H1 (cell line): ENCODE measurements at regions not wholly inside any gene's neighbourhood (a gene's known extent, or its start where the extent isn't known, plus 50 kb on each side); places are given as distances from the start of the nearest gene placed in this dataset.

Source experiments
- JUND ChIP-seq: IDR thresholded peaks from 2 replicates; pipeline ENCODE4 v1.6.1; 2011; ENCODE audit warnings: mild to moderate bottlenecking, improper control_type of control experiment, low read length
- KDM5A ChIP-seq: fragments of 200-600 bp; IDR thresholded peaks from 2 replicates; pipeline ENCODE4 v1.7.1; 2012; ENCODE audit warnings: mild to moderate bottlenecking, low read length, inconsistent platforms, mixed read lengths
- MAFK ChIP-seq: IDR thresholded peaks from 2 replicates; pipeline ENCODE4 v1.6.1; 2012; ENCODE audit warnings: low read depth, mild to moderate bottlenecking, improper control_type of control experiment, low read length
- NANOG ChIP-seq: IDR thresholded peaks from 2 replicates; pipeline ENCODE4 v1.6.1; 2011; ENCODE audit warnings: low read length, low read depth, mild to moderate bottlenecking, inconsistent platforms; ENCODE audit not compliant: insufficient read depth, poor library complexity, severe bottlenecking
- PHF8 ChIP-seq: fragments of 200-600 bp; sonication (generic); conservative IDR thresholded peaks from 2 replicates; pipeline ENCODE4 v1.7.1; 2012; ENCODE audit warnings: low read depth, mild to moderate bottlenecking, inconsistent platforms, low read length, moderate library complexity
- RBBP5 ChIP-seq: IDR thresholded peaks from 2 replicates; pipeline ENCODE4 v1.7.1; 2012; ENCODE audit warnings: low read depth, mild to moderate bottlenecking, inconsistent platforms, low read length, moderate library complexity, borderline replicate concordance
- SP2 ChIP-seq: IDR thresholded peaks from 2 replicates; pipeline ENCODE4 v1.6.1; 2012; ENCODE audit warnings: mild to moderate bottlenecking, low read length, inconsistent platforms
- TAF7 ChIP-seq: optimal IDR thresholded peaks from 2 replicates; pipeline ENCODE3; 2011; ENCODE audit warnings: low read depth, mild to moderate bottlenecking, inconsistent platforms, low read length, moderate library complexity, borderline replicate concordance
- TBP ChIP-seq: IDR thresholded peaks from 2 replicates; pipeline ENCODE4 v1.6.1; 2011; ENCODE audit warnings: low read depth, low read length, improper control_type of control experiment
- TEAD4 ChIP-seq: IDR thresholded peaks from 2 replicates; pipeline ENCODE4 v1.6.1; 2012; ENCODE audit warnings: low read depth, low read length, inconsistent platforms, mixed read lengths
- ZNF274 ChIP-seq: IDR thresholded peaks from 2 replicates; pipeline ENCODE4 v1.7.0; 2012; ENCODE audit warnings: low read length, borderline replicate concordance; ENCODE audit errors: extremely low read depth
- TF ChIP-seq, protein P1 (sequence below): fragments of 300-600 bp; sonication (generic); IDR thresholded peaks from 2 replicates; pipeline ENCODE4 v1.7.1; 2012; ENCODE audit warnings: low read length, moderate library complexity, mild to moderate bottlenecking, inconsistent platforms; ENCODE audit not compliant: insufficient replicate concordance

DNA sequence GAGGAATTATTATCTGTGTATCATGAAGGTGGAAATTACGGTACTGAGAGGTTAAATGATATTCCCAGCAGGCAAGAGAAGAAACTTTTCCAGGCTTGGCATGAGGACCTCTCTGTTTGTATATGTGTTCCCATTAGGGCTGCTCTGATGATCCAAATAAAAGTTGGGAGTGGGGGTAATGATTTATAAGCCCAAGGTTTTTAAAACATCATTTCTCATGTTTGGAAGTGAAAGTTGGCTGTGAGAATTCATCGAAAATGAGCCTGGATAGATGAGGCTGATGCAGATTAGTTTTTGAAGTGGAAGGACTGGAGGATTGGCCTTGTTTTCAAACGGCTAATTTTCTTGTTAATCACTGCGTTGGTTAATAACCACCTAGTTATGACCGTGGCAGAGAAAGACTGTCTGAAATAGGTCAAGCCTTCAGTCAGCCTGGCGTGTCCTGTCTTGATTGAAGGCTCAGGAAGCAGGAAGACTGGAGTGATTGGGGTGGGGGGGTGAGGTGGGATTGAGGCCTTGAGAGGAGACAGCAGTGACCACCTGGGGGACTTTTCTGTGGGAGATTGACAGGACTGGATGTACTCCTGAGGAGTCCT lies 391.0 kb upstream of the WWC1 start (continued):
- TF ChIP-seq, protein P1, sequence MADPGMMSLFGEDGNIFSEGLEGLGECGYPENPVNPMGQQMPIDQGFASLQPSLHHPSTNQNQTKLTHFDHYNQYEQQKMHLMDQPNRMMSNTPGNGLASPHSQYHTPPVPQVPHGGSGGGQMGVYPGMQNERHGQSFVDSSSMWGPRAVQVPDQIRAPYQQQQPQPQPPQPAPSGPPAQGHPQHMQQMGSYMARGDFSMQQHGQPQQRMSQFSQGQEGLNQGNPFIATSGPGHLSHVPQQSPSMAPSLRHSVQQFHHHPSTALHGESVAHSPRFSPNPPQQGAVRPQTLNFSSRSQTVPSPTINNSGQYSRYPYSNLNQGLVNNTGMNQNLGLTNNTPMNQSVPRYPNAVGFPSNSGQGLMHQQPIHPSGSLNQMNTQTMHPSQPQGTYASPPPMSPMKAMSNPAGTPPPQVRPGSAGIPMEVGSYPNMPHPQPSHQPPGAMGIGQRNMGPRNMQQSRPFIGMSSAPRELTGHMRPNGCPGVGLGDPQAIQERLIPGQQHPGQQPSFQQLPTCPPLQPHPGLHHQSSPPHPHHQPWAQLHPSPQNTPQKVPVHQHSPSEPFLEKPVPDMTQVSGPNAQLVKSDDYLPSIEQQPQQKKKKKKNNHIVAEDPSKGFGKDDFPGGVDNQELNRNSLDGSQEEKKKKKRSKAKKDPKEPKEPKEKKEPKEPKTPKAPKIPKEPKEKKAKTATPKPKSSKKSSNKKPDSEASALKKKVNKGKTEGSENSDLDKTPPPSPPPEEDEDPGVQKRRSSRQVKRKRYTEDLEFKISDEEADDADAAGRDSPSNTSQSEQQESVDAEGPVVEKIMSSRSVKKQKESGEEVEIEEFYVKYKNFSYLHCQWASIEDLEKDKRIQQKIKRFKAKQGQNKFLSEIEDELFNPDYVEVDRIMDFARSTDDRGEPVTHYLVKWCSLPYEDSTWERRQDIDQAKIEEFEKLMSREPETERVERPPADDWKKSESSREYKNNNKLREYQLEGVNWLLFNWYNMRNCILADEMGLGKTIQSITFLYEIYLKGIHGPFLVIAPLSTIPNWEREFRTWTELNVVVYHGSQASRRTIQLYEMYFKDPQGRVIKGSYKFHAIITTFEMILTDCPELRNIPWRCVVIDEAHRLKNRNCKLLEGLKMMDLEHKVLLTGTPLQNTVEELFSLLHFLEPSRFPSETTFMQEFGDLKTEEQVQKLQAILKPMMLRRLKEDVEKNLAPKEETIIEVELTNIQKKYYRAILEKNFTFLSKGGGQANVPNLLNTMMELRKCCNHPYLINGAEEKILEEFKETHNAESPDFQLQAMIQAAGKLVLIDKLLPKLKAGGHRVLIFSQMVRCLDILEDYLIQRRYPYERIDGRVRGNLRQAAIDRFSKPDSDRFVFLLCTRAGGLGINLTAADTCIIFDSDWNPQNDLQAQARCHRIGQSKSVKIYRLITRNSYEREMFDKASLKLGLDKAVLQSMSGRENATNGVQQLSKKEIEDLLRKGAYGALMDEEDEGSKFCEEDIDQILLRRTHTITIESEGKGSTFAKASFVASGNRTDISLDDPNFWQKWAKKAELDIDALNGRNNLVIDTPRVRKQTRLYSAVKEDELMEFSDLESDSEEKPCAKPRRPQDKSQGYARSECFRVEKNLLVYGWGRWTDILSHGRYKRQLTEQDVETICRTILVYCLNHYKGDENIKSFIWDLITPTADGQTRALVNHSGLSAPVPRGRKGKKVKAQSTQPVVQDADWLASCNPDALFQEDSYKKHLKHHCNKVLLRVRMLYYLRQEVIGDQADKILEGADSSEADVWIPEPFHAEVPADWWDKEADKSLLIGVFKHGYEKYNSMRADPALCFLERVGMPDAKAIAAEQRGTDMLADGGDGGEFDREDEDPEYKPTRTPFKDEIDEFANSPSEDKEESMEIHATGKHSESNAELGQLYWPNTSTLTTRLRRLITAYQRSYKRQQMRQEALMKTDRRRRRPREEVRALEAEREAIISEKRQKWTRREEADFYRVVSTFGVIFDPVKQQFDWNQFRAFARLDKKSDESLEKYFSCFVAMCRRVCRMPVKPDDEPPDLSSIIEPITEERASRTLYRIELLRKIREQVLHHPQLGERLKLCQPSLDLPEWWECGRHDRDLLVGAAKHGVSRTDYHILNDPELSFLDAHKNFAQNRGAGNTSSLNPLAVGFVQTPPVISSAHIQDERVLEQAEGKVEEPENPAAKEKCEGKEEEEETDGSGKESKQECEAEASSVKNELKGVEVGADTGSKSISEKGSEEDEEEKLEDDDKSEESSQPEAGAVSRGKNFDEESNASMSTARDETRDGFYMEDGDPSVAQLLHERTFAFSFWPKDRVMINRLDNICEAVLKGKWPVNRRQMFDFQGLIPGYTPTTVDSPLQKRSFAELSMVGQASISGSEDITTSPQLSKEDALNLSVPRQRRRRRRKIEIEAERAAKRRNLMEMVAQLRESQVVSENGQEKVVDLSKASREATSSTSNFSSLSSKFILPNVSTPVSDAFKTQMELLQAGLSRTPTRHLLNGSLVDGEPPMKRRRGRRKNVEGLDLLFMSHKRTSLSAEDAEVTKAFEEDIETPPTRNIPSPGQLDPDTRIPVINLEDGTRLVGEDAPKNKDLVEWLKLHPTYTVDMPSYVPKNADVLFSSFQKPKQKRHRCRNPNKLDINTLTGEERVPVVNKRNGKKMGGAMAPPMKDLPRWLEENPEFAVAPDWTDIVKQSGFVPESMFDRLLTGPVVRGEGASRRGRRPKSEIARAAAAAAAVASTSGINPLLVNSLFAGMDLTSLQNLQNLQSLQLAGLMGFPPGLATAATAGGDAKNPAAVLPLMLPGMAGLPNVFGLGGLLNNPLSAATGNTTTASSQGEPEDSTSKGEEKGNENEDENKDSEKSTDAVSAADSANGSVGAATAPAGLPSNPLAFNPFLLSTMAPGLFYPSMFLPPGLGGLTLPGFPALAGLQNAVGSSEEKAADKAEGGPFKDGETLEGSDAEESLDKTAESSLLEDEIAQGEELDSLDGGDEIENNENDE = no peak
- TF ChIP-seq TBP (no peak), PHF8 (no peak), TEAD4 (no peak), JUND (no peak), SP2 (no peak), KDM5A (no peak), MAFK (no peak), TAF7 (no peak), NANOG (no peak), ZNF274 (no peak), RBBP5 (no peak)
